NCI-H524 treated with DMSO at 0.1 percent for 48 hours (cell line): ENCODE measurements at regions not wholly inside any gene's neighbourhood (a gene's known extent, or its start where the extent isn't known, plus 50 kb on each side); places are given as distances from the start of the nearest gene placed in this dataset.
A peak's percentile ranks its signal among the peaks of the same experiment; 100 is the strongest.

Experiments
- DNase-seq: peaks from one replicate; lab custom pipeline; 2025; lab: John Stamatoyannopoulos, UW

GRCh38 chr16:80418517-80419355 is 122.1 kb upstream of the DYNLRB2 start:
- no peak for DNase-seq

GRCh38 chr16:80417706-80418271 is 123.0 kb upstream of the DYNLRB2 start:
- no peak for DNase-seq

GRCh38 chr16:80408014-80408413 is 132.8 kb upstream of the DYNLRB2 start:
- DNase-seq, result no peak

- no peak for DNase-seq
These were observed 133.4 kb upstream of the DYNLRB2 start for GRCh38 chr16:80407265-80407987.

GRCh38 chr16:80404847-80405246 is 135.9 kb upstream of the DYNLRB2 start:
- no peak for DNase-seq

GRCh38 chr16:80403894-80404293 is 136.9 kb upstream of the DYNLRB2 start:
- no peak for DNase-seq

GRCh38 chr16:80390871-80391489 is 149.8 kb upstream of the DYNLRB2 start:
- DNase-seq, result no peak

- no peak for DNase-seq
These were observed 150.7 kb upstream of the DYNLRB2 start for GRCh38 chr16:80390046-80390445.

- no peak for DNase-seq
These were observed 151.5 kb upstream of the DYNLRB2 start for GRCh38 chr16:80389338-80389737.

- no peak for DNase-seq
These were observed 153.4 kb upstream of the DYNLRB2 start for GRCh38 chr16:80387318-80387921.

- no peak for DNase-seq
These were observed 155.9 kb upstream of the DYNLRB2 start for GRCh38 chr16:80384862-80385261.

- peak; percentile 85 for DNase-seq
These were observed 160.3 kb upstream of the DYNLRB2 start for GRCh38 chr16:80380514-80380913.

GRCh38 chr16:80377096-80377956 is 163.5 kb upstream of the DYNLRB2 start:
- DNase-seq, result no peak

- DNase-seq, result no peak
These were observed 164.8 kb upstream of the DYNLRB2 start for GRCh38 chr16:80375973-80376372.

- DNase-seq, result no peak
These were observed 165.3 kb upstream of the DYNLRB2 start for GRCh38 chr16:80375513-80375912.

GRCh38 chr16:80372341-80372740 is 168.5 kb upstream of the DYNLRB2 start:
- no peak for DNase-seq

GRCh38 chr16:80369138-80369958 is 171.4 kb upstream of the DYNLRB2 start:
- no peak for DNase-seq

- no peak for DNase-seq
These were observed 173.6 kb upstream of the DYNLRB2 start for GRCh38 chr16:80367037-80367658.

- DNase-seq, result no peak
These were observed 174.8 kb upstream of the DYNLRB2 start for GRCh38 chr16:80366023-80366422.

GRCh38 chr16:80362816-80363215 is 178.0 kb upstream of the DYNLRB2 start:
- no peak for DNase-seq
